GM19043 (cell line): ENCODE measurements at regions not wholly inside any gene's neighbourhood (a gene's known extent, or its start where the extent isn't known, plus 50 kb on each side); places are given as distances from the start of the nearest gene placed in this dataset.
"Not testable (repeated sequence)": the region's sequence is repeated elsewhere in the genome, so short reads cannot be mapped to it uniquely, and the experiment has no call there.

ENCODE experiments used
- ATAC-seq: cut with Tn5 transposase; IDR thresholded peaks from one replicate; pipeline ENCODE4 v1.9.1; 2021; ENCODE audit warnings: low read depth; ENCODE audit not compliant: unreplicated experiment

- no peak for ATAC-seq
Measured at GRCh38 chr3:5581743-5582142, 394.2 kb downstream of the EDEM1 start.

DNA sequence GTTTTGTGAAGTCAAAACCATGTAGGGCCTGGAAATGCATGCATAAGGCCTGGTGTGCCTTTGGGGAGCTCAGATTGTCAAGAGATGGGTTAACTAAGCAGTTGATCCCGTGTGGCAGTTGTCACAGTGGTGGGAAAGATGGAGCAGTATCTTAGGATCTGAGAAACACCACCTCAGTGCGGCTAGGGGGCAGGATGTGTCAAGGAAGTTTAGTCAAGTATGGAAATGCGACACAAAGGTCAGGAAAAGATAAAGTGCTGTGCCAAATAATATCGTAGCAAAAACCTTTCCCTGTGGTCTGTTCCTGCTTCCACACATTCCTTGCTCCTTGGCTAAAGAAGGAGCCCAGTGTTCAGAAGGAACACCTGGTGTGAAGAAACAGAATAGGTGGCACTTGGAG, 396.4 kb downstream of the EDEM1 start:
- ATAC-seq = no peak

DNA sequence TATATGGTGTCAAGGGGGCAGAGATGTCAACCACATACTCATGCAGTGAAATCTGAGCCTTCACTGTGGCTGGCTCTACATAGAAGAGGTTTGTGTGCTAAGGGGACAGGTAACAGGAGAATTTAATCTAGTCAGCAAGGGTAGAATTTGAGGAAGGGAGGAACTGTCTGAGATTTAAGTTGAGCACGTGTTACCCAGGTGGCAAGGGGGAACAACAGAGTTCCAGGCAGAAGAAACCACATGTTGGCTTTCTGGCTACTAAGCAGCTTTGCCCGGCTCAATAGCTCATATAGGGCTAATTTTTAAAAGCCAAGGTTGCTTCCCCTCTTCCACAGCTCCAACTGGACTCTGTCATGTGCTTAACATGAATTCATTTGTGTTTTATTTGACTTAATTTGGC, 397.6 kb downstream of the EDEM1 start:
- no peak for ATAC-seq

- no peak for ATAC-seq
Measured at GRCh38 chr3:5606884-5607472, 419.5 kb downstream of the EDEM1 start.

GRCh38 chr3:5607581-5607980, 420.1 kb downstream of the EDEM1 start:
- no peak for ATAC-seq

GRCh38 chr3:5608971-5609370, 421.5 kb downstream of the EDEM1 start:
- not testable (repeated sequence) for ATAC-seq

GRCh38 chr3:5613599-5613998, 426.1 kb downstream of the EDEM1 start:
- ATAC-seq = no peak

DNA sequence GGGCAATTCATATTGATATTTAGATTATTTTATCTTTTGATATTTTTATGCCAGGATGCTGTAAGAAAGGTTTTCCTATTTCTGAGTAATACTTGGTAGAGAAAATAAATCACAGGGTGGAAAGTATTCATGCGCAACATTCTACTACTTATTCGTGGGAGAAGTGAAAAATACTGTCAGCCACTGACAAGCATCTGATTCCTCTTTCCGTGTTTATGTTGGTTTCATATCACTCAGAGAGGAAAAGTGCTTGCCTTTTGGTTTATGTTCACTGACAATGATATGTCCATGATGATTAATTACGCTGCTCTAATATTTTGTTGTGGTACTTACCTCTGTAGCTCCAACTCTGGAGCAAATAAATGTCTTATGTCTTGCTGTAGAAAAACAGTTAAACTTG, 429.4 kb downstream of the EDEM1 start:
- ATAC-seq = no peak

DNA sequence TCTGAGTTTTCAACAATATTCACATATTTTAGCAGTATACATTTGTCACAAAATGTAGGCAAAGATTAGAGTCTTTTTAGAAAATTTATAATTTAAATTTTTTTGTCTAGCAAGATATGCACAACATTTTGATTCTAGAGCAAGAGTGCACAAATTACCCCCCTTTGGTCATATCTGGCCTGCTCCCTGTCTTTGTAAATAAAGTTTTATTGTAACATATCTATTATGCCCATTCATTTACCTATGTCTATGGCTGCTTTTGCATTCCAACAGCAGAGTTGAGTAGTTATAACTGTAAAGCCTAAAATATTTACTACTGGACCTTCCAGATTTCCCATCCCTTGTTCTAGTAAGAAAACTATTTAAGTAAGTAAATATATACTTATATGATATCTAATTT, 430.7 kb downstream of the EDEM1 start:
- ATAC-seq = no peak

DNA sequence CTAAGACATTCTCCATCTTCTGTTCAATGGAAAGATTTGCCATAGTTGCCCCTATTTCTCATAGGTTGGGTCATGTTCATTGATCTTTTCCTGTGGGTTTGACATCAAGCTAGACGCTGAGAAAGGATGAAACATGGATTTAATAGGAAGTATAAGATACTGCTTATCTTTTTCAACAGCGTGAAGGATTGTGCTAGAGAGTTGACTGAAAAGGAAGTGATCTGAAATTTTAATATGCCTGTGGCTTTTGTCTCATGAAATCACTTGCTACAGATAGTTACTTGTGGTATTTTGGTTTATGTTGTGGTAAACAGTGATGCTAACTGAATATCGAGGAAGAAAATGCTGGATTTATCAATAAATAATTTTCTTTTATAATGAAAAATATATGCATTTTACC, 442.9 kb downstream of the EDEM1 start:
- ATAC-seq = no peak

GRCh38 chr3:5633960-5634359, 446.5 kb downstream of the EDEM1 start:
- ATAC-seq = no peak

GRCh38 chr3:5634411-5634810, 446.9 kb downstream of the EDEM1 start:
- no peak for ATAC-seq

- ATAC-seq = no peak
Measured at GRCh38 chr3:5635746-5636145, 448.2 kb downstream of the EDEM1 start.

DNA sequence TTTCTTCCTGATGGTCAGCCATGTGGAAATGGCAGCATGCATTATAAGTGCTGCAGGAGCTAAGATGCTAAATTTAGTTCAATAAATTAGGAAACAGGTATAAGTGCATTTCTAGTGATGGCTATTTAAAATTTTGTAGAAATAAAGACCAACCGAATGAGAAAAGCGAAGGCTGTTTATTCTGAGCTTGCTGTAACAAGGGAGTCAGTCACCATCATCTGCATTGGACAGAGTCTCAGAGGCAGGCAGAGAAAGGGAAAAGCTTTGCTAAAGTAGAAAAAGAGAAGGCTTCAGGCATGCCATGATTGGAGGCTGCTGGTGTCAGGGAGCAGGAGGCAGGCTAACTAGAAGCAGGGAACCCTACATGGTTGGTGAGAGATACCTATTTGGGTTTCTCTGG, 451.0 kb downstream of the EDEM1 start:
- no peak for ATAC-seq

GRCh38 chr3:5644773-5645670, 457.5 kb downstream of the EDEM1 start:
- ATAC-seq = no peak

GRCh38 chr3:5645692-5646410, 458.3 kb downstream of the EDEM1 start:
- no peak for ATAC-seq

- no peak for ATAC-seq
Measured at GRCh38 chr3:5650303-5650702, 462.8 kb downstream of the EDEM1 start.

DNA sequence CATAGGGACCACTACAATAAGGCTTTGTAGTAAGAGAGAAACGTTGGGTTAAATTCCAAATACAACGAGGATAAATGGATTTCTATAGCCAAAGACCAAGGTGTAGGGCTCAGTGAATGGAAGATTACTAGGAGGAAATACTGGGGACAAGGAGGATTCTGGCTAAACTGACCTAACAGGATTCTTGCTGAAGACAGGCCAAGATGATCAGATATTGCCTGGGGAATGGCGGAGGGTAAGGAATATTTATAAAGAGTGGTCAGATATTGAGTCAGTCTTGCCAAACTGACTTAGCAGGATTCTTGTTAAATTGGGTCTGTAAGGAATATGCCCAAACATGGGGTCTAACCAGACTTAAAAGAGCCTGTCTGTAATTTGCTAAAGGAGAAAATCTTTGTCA, 463.8 kb downstream of the EDEM1 start:
- ATAC-seq = no peak

- ATAC-seq = no peak
Measured at GRCh38 chr3:5653426-5654143, 466.1 kb downstream of the EDEM1 start.

DNA sequence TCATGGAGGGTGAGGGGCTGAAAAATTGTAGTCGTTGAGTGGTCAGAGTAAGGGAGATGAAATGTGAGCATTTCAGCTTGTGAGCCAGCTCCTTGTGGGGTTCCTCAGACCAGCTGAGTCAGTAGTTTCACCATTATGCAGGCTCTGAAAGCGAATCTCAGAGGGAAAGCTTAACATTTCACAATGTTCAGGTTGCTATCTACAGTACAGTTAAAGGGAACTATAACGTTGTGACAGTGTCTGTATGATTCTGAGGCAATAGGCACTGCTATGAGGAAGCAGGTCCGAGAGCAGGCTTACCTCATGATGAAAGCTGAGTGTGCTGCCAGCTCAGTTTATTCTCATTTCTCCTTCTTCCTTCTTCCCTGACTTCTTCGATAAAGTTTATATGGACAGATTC, 469.6 kb downstream of the EDEM1 start:
- no peak for ATAC-seq

- no peak for ATAC-seq
Measured at GRCh38 chr3:5663601-5664000, 476.1 kb downstream of the EDEM1 start.
